CD4-positive, alpha-beta T cell (primary cell): ENCODE measurements at regions not wholly inside any gene's neighbourhood (a gene's known extent, or its start where the extent isn't known, plus 50 kb on each side); places are given as distances from the start of the nearest gene placed in this dataset.

Experiments used
- ATAC-seq: fragments of 200-7000 bp; cut with Tn5 transposase; one replicate; pipeline ENCODE4 v1.10.0; 2022; ENCODE audit warnings: mild to moderate bottlenecking; ENCODE audit not compliant: poor library complexity
- CTCF ChIA-PET: fragments of 350-600 bp; sonication (Branson Sonifier 250); formaldehyde crosslinking; loops from one replicate; lab custom pipeline; 2021; ENCODE audit warnings: antibody characterized with exemption, inconsistent platforms; lab: Charles Lee
- POLR2A ChIA-PET: fragments of 350-600 bp; sonication (Branson Sonifier 250); formaldehyde crosslinking; loops from one replicate; lab custom pipeline; 2021; ENCODE audit warnings: antibody characterized with exemption, inconsistent platforms; lab: Charles Lee
- DNase-seq, 14 experiments: peaks; one replicate each; pipeline ENCODE4 v3.0.0-alpha.2; 2013 to 2020; ENCODE audit warnings: mixed read lengths in 2 of 14
- H3K27ac ChIP-seq, 2 donors: one replicate each; pipeline versions ENCODE4 v1.5.1 to v1.7.0; 2013; ENCODE audit warnings: low read length in 2 of 2, low read depth in 1 of 2, mild to moderate bottlenecking in 1 of 2
- H3K27me3 ChIP-seq, 2 experiments: 1 replicate in 1 of 2; 2 replicates in 1 of 2; pipeline versions ENCODE4 v1.6.1 to v1.7.0; 2013; ENCODE audit warnings: low read length in 2 of 2, control low read depth in 1 of 2, mild to moderate bottlenecking in 1 of 2, moderate library complexity in 1 of 2; ENCODE audit not compliant: insufficient read depth in 2 of 2, control insufficient read depth in 1 of 2
- H3K36me3 ChIP-seq: one replicate; pipeline ENCODE4 v1.6.1; 2013; ENCODE audit warnings: low read length, control low read depth; ENCODE audit not compliant: insufficient read depth
- H3K4me1 ChIP-seq: one replicate; pipeline ENCODE4 v1.6.1; 2013; ENCODE audit warnings: low read length, control low read depth; ENCODE audit not compliant: insufficient read depth
- H3K4me3 ChIP-seq: one replicate; pipeline ENCODE4 v1.5.1; 2013; ENCODE audit warnings: mild to moderate bottlenecking, low read length, moderate library complexity
- H3K9me3 ChIP-seq, 2 experiments: 1 replicate in 1 of 2; 2 replicates in 1 of 2; pipeline versions ENCODE4 v1.6.1 to v1.7.0; 2013; ENCODE audit warnings: low read length in 2 of 2, mild to moderate bottlenecking in 2 of 2, control low read depth in 1 of 2, moderate library complexity in 1 of 2; ENCODE audit not compliant: control insufficient read depth in 1 of 2, insufficient read depth in 1 of 2
- H3K27ac Mint-ChIP-seq: one replicate; pipeline ENCODE4 v1.8.0; 2020; ENCODE audit warnings: mixed read lengths
- H3K27me3 Mint-ChIP-seq: one replicate; pipeline ENCODE4 v1.8.0; 2021; ENCODE audit warnings: mixed read lengths
- H3K36me3 Mint-ChIP-seq: one replicate; pipeline ENCODE4 v1.8.0; 2021; ENCODE audit warnings: low read depth, mixed read lengths
- H3K4me1 Mint-ChIP-seq: one replicate; pipeline ENCODE4 v1.8.0; 2021; ENCODE audit warnings: low read depth, mixed read lengths
- H3K4me3 Mint-ChIP-seq: one replicate; pipeline ENCODE4 v1.8.0; 2020; ENCODE audit warnings: mild to moderate bottlenecking, mixed read lengths
- H3K9me3 Mint-ChIP-seq: one replicate; pipeline ENCODE4 v1.8.0; 2020; ENCODE audit warnings: mixed read lengths
- CTCF ChIP-seq: fragments of 200-600 bp; IDR thresholded peaks from one replicate; pipeline ENCODE4 v1.8.0; 2022; ENCODE audit warnings: antibody characterized with exemption, mild to moderate bottlenecking
- intact Hi-C, 2 experiments: fragments of 100-400 bp; cut with DNase I in 1 of 2; cut with micrococcal nuclease in 1 of 2; formaldehyde crosslinking; loops; one replicate each; pipeline versions ENCODE4 v1.15.1 to v1.9.0; 2023 to 2025; cut with DNase I, micrococcal nuclease

- H3K36me3 ChIP-seq = no peaks in the 10 kb centered on the region
- H3K27me3 ChIP-seq = no peaks in the 10 kb centered on the region
- H3K9me3 Mint-ChIP-seq = peaks cover 7% of the 10 kb centered on the region
- no peaks in the 10 kb centered on the region for H3K27me3 Mint-ChIP-seq
- CTCF ChIA-PET = no interaction called here
- no peak overlapping the region for H3K27ac Mint-ChIP-seq
- H3K36me3 Mint-ChIP-seq = peaks cover 4% of the 10 kb centered on the region
- H3K4me3 Mint-ChIP-seq = no peak overlapping the region
- POLR2A ChIA-PET = no interaction called here
- H3K4me1 ChIP-seq = peaks cover 3% of the 10 kb centered on the region
- H3K27ac ChIP-seq = no peak overlapping the region
- ATAC-seq (no peak), DNase-seq (no peak)
- no peaks in the 10 kb centered on the region for H3K9me3 ChIP-seq
- intact Hi-C loops = no loop called here
- no peak overlapping the region for H3K4me3 ChIP-seq
- peaks cover 14% of the 10 kb centered on the region for H3K4me1 Mint-ChIP-seq
- no peak for TF ChIP-seq CTCF
Measured at GRCh38 chr3:11713171-11713570, 69.5 kb upstream of the VGLL4 start.

- intact Hi-C loops = no loop called here
- DNase-seq = no peak
- peaks cover 4% of the 10 kb centered on the region for H3K36me3 Mint-ChIP-seq
- Histone ChIP-seq H3K4me1 (no peaks in the 10 kb centered on the region), H3K9me3 (no peaks in the 10 kb centered on the region), H3K4me3 (no peak overlapping the region), H3K36me3 (no peaks in the 10 kb centered on the region), H3K27me3 (no peaks in the 10 kb centered on the region), H3K27ac (no peak overlapping the region)
- TF ChIP-seq CTCF = no peak
- H3K4me3 Mint-ChIP-seq = no peak overlapping the region
- peaks cover 9% of the 10 kb centered on the region for H3K4me1 Mint-ChIP-seq
- no peaks in the 10 kb centered on the region for H3K27me3 Mint-ChIP-seq
- no peak overlapping the region for H3K27ac Mint-ChIP-seq
- CTCF ChIA-PET = no interaction called here
- peaks cover 7% of the 10 kb centered on the region for H3K9me3 Mint-ChIP-seq
- no peak for ATAC-seq
- POLR2A ChIA-PET = interaction anchor here (0.7 kb wide), 1 partner anchor 10 kb away, joined by 3 read pairs; no protein-coding TSS in a partner anchor
Measured at GRCh38 chr3:11712646-11713045, 68.9 kb upstream of the VGLL4 start.

- ATAC-seq = no peak
- Histone ChIP-seq H3K4me1 (no peaks in the 10 kb centered on the region), H3K9me3 (no peaks in the 10 kb centered on the region), H3K36me3 (no peaks in the 10 kb centered on the region), H3K27me3 (no peaks in the 10 kb centered on the region), H3K27ac (no peak overlapping the region), H3K4me3 (no peak overlapping the region)
- POLR2A ChIA-PET = interaction anchor here (0.7 kb wide), 1 partner anchor 9 kb away, joined by 3 read pairs; no protein-coding TSS in a partner anchor
- Mint-ChIP-seq H3K27me3 (no peaks in the 10 kb centered on the region), H3K36me3 (peaks cover 4% of the 10 kb centered on the region), H3K27ac (no peak overlapping the region), H3K4me1 (peaks cover 5% of the 10 kb centered on the region), H3K4me3 (no peak overlapping the region), H3K9me3 (peaks cover 7% of the 10 kb centered on the region)
- no peak for TF ChIP-seq CTCF
- CTCF ChIA-PET = no interaction called here
- DNase-seq = no peak
- intact Hi-C loops = no loop called here
Measured at GRCh38 chr3:11711876-11712275, 68.2 kb upstream of the VGLL4 start.
